ENCODE measurements at regions not wholly inside any gene's neighbourhood (a gene's known extent, or its start where the extent isn't known, plus 50 kb on each side); places are given as distances from the start of the nearest gene placed in this dataset.
"Not testable (repeated sequence)": the region's sequence is repeated elsewhere in the genome, so short reads cannot be mapped to it uniquely, and the experiment has no call there.

- no peak for DNase-seq (ENCODE audit: low read depth in 2 of 2)
These were observed 181.5 kb upstream of the GNAI1 start for GRCh38 chr7:79953130-79953529.

- no peak for DNase-seq (ENCODE audit: low read depth in 2 of 2)
These were observed 182.2 kb upstream of the GNAI1 start for GRCh38 chr7:79952399-79952798.

- DNase-seq (ENCODE audit: low read depth in 2 of 2) = no peak
These were observed 183.2 kb upstream of the GNAI1 start for GRCh38 chr7:79951415-79951814.

GRCh38 chr7:79949778-79950177 lies 184.9 kb upstream of the GNAI1 start:
- no peak for DNase-seq (ENCODE audit: low read depth in 2 of 2)

GRCh38 chr7:79936281-79936983 lies 198.2 kb upstream of the GNAI1 start:
- no peak for DNase-seq (ENCODE audit: low read depth in 2 of 2)

GRCh38 chr7:79934727-79935126 lies 199.9 kb upstream of the GNAI1 start:
- DNase-seq (ENCODE audit: low read depth in 2 of 2) = no peak

- no peak for DNase-seq (ENCODE audit: low read depth in 2 of 2)
These were observed 201.5 kb upstream of the GNAI1 start for GRCh38 chr7:79933144-79933543.

- no peak for DNase-seq (ENCODE audit: low read depth in 2 of 2)
These were observed 204.0 kb upstream of the GNAI1 start for GRCh38 chr7:79930604-79931003.

GRCh38 chr7:79927116-79927515 lies 207.5 kb upstream of the GNAI1 start:
- DNase-seq (ENCODE audit: low read depth in 2 of 2) = no peak

- DNase-seq (ENCODE audit: low read depth in 2 of 2) = no peak
These were observed 210.7 kb upstream of the GNAI1 start for GRCh38 chr7:79923953-79924352.

- DNase-seq (ENCODE audit: low read depth in 2 of 2) = no peak
These were observed 211.7 kb upstream of the GNAI1 start for GRCh38 chr7:79922894-79923293.

- no peak for DNase-seq (ENCODE audit: low read depth in 2 of 2)
These were observed 212.7 kb upstream of the GNAI1 start for GRCh38 chr7:79921976-79922375.

- not testable (repeated sequence) for DNase-seq (ENCODE audit: low read depth in 2 of 2)
These were observed 216.0 kb upstream of the GNAI1 start for GRCh38 chr7:79918632-79919031.

- DNase-seq (ENCODE audit: low read depth in 2 of 2) = not testable (repeated sequence)
These were observed 219.3 kb upstream of the GNAI1 start for GRCh38 chr7:79915346-79915745.

GRCh38 chr7:79912213-79912633 lies 222.4 kb upstream of the GNAI1 start:
- DNase-seq (ENCODE audit: low read depth in 2 of 2) = no peak

- no peak for DNase-seq (ENCODE audit: low read depth in 2 of 2)
These were observed 223.2 kb upstream of the GNAI1 start for GRCh38 chr7:79911420-79911819.

- no peak for DNase-seq (ENCODE audit: low read depth in 2 of 2)
These were observed 225.5 kb upstream of the GNAI1 start for GRCh38 chr7:79909176-79909575.

GRCh38 chr7:79897166-79897565 lies 237.5 kb upstream of the GNAI1 start:
- no peak for DNase-seq (ENCODE audit: low read depth in 2 of 2)

- DNase-seq (ENCODE audit: low read depth in 2 of 2) = no peak
These were observed 240.6 kb upstream of the GNAI1 start for GRCh38 chr7:79893991-79894390.

- no peak for DNase-seq (ENCODE audit: low read depth in 2 of 2)
These were observed 251.7 kb upstream of the GNAI1 start for GRCh38 chr7:79882922-79883321.

- DNase-seq (ENCODE audit: low read depth in 2 of 2) = no peak
These were observed 254.3 kb upstream of the GNAI1 start for GRCh38 chr7:79880312-79880711.

GRCh38 chr7:79877874-79878465 lies 256.7 kb upstream of the GNAI1 start:
- no peak for DNase-seq (ENCODE audit: low read depth in 2 of 2)

- no peak for DNase-seq (ENCODE audit: low read depth in 2 of 2)
These were observed 257.8 kb upstream of the GNAI1 start for GRCh38 chr7:79876848-79877252.

- no peak for DNase-seq (ENCODE audit: low read depth in 2 of 2)
These were observed 259.8 kb upstream of the GNAI1 start for GRCh38 chr7:79874797-79875196.

All from stimulated activated CD8-positive, alpha-beta memory T cell treated with anti-CD3 and anti-CD28 coated beads, Interleukin-15, amount 100 ng/mL, for 4 hours (primary cell).